ENCODE measurements at regions not wholly inside any gene's neighbourhood (a gene's known extent, or its start where the extent isn't known, plus 50 kb on each side); places are given as distances from the start of the nearest gene placed in this dataset.
A peak's percentile ranks its signal among the peaks of the same experiment; 100 is the strongest.
"Not testable (repeated sequence)": the region's sequence is repeated elsewhere in the genome, so short reads cannot be mapped to it uniquely, and the experiment has no call there.

DNA sequence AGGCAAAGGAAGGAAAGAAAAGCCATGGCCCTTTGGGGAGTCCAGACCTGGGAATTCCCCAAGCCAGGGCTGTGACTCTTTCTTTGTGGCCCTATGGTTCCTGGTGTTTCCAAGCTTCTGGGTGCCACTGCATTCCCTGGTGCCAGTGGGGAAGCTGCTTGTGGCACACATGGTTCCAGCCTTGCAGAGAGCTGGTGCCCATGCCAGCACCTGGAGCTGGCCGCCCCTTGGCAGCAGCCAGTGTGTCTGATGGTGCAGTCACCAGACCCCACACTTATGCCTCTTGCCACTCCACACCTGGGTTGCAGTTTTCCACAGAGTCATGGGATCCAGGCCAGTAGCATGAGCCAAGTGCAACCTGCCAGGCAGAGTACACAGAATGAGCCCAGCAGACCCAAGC lies 1495.3 kb upstream of the NUDT12 start:
- peak; percentile 59 for DNase-seq (ENCODE audit: low spot score)
- H3K27ac ChIP-seq = no peak overlapping the region
- TF ChIP-seq CTCF (IDR thresholded peaks at IDR 0.05) = no peak
- no peak overlapping the region for H3K4me3 ChIP-seq

- no peak overlapping the region for H3K4me3 ChIP-seq
- no peak for TF ChIP-seq CTCF (IDR thresholded peaks at IDR 0.05)
- H3K27ac ChIP-seq = no peak overlapping the region
- DNase-seq (ENCODE audit: low spot score) = peak; percentile 63
These were observed 1494.4 kb upstream of the NUDT12 start for GRCh38 chr5:105057001-105057436.

DNA sequence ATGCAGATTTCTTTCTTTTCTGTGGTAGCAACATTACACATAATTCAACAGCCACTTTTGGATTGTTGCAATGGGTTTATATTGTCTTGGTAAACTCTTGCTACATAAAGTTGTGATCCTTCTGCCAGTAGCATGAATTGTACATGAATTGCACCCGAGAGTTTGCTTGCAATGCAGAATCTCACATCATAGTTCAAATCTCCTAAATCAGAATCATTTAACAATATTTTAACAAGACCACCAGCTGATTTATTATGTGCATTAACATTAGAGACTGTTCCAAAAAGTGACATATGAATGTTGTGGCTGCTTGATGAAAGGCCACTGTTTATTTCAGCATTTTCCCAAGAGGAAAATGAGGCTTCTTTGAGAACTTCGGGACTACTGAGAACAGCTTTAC lies 1491.8 kb upstream of the NUDT12 start:
- no peak for TF ChIP-seq CTCF (IDR thresholded peaks at IDR 0.05)
- H3K27ac ChIP-seq = no peak overlapping the region
- DNase-seq (ENCODE audit: low spot score) = no peak
- H3K4me3 ChIP-seq = no peak overlapping the region

DNA sequence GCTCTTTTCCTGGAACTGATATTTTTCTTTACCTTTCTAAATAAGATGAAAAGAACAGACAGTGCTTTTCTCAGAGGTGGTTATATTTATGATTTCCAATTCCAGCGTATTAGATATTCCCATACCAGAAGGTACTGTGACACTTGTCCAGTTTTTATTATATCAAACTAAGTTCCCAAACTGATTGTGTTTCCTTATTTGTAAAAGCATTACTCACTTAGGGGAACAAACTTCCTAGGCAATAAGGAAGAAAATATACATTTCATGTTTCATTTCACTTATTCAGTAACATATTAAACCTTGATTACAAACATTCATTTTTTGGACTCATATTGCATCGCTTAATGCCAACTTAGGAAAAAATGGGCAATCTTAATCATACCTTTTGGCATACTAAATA lies 1480.0 kb upstream of the NUDT12 start:
- Histone ChIP-seq H3K4me3 (no peak overlapping the region), H3K27ac (no peak overlapping the region)
- TF ChIP-seq CTCF (IDR thresholded peaks at IDR 0.05) = no peak
- DNase-seq (ENCODE audit: low spot score) = no peak

- H3K4me3 ChIP-seq; H3K27ac ChIP-seq; DNase-seq (ENCODE audit: low spot score): not testable (repeated sequence)
These were observed 1474.2 kb upstream of the NUDT12 start for GRCh38 chr5:105036814-105037213.

DNA sequence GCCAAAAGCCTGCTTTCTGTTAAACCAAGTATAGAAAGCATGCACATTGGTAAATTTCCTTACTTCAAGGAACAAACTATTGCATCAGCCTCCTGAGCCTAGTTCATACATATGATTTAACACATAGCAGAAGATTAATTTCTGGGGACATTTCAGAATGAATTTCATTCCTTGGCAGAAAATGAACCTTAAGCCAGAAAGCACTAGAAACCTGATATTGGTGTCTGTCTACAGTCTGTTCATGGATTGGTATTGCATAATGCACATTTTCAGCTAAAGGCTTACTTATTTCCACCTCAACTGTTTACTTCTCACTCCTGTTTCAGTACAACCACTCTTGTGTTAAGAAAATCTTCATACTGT lies 1471.8 kb upstream of the NUDT12 start:
- TF ChIP-seq CTCF (IDR thresholded peaks at IDR 0.05) = no peak
- H3K27ac ChIP-seq = no peak overlapping the region
- DNase-seq (ENCODE audit: low spot score) = no peak

DNA sequence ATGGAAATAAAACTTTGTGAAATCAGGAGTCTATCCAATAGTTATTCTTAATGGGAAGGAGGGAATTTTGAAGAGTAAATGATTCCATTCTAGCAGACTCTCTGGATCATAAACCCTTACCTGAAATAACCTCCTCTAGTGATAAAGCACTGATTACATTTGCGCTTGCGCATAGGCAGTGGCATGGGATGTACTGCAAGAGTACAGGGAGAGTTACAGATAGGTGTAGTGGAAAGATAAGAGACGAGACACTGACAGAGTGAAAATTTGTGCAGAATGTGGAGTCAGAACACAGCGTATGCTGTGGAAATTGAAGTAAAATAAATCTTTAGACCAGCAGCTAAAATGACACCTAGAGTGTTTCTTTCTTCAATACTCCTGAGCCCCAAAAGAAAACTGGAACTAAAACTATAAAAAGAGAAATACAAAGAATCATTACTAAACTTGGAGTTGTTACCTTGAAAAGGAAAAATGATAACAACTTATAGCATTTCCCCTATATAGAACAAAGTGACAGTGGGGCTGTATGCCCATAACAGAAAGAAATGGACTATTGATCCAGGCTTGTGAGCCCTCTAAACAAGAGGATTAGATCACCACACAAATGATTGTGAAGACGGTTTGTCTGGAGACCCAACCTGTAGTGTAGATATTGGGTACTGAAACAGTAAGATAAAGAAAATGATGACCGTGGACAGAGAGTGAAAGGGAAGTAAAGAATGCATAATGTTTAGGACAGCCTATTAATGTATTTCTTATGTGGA lies 1471.2 kb upstream of the NUDT12 start:
- DNase-seq (ENCODE audit: low spot score) = no peak
- no peak overlapping the region for H3K27ac ChIP-seq
- no peak overlapping the region for H3K4me3 ChIP-seq
- no peak for TF ChIP-seq CTCF (IDR thresholded peaks at IDR 0.05)

More for the DNA sequence above, 1471.8 kb upstream of the NUDT12 start:
- no peak overlapping the region for H3K4me3 ChIP-seq
